ENCODE measurements at regions not wholly inside any gene's neighbourhood (a gene's known extent, or its start where the extent isn't known, plus 50 kb on each side); places are given as distances from the start of the nearest gene placed in this dataset.

GRCh38 chrY:8638111-8638510, 699.2 kb upstream of the TSPY4 start (continued):
- TF ChIP-seq, protein P1, sequence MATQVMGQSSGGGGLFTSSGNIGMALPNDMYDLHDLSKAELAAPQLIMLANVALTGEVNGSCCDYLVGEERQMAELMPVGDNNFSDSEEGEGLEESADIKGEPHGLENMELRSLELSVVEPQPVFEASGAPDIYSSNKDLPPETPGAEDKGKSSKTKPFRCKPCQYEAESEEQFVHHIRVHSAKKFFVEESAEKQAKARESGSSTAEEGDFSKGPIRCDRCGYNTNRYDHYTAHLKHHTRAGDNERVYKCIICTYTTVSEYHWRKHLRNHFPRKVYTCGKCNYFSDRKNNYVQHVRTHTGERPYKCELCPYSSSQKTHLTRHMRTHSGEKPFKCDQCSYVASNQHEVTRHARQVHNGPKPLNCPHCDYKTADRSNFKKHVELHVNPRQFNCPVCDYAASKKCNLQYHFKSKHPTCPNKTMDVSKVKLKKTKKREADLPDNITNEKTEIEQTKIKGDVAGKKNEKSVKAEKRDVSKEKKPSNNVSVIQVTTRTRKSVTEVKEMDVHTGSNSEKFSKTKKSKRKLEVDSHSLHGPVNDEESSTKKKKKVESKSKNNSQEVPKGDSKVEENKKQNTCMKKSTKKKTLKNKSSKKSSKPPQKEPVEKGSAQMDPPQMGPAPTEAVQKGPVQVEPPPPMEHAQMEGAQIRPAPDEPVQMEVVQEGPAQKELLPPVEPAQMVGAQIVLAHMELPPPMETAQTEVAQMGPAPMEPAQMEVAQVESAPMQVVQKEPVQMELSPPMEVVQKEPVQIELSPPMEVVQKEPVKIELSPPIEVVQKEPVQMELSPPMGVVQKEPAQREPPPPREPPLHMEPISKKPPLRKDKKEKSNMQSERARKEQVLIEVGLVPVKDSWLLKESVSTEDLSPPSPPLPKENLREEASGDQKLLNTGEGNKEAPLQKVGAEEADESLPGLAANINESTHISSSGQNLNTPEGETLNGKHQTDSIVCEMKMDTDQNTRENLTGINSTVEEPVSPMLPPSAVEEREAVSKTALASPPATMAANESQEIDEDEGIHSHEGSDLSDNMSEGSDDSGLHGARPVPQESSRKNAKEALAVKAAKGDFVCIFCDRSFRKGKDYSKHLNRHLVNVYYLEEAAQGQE (IDR thresholded peaks at IDR 0.05; ENCODE audit: unreplicated experiment), result no peak
- TF ChIP-seq, protein P2, sequence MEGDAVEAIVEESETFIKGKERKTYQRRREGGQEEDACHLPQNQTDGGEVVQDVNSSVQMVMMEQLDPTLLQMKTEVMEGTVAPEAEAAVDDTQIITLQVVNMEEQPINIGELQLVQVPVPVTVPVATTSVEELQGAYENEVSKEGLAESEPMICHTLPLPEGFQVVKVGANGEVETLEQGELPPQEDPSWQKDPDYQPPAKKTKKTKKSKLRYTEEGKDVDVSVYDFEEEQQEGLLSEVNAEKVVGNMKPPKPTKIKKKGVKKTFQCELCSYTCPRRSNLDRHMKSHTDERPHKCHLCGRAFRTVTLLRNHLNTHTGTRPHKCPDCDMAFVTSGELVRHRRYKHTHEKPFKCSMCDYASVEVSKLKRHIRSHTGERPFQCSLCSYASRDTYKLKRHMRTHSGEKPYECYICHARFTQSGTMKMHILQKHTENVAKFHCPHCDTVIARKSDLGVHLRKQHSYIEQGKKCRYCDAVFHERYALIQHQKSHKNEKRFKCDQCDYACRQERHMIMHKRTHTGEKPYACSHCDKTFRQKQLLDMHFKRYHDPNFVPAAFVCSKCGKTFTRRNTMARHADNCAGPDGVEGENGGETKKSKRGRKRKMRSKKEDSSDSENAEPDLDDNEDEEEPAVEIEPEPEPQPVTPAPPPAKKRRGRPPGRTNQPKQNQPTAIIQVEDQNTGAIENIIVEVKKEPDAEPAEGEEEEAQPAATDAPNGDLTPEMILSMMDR (conservative IDR thresholded peaks at IDR 0.05; ENCODE audit: low read depth in 2 of 2), result no peak
- no peak for TF ChIP-seq ZNF114 (CRISPR knock-in tag; IDR thresholded peaks at IDR 0.05)
- TF ChIP-seq ZNF331 (CRISPR knock-in tag; IDR thresholded peaks at IDR 0.05; ENCODE audit: low read depth), result no peak

DNA sequence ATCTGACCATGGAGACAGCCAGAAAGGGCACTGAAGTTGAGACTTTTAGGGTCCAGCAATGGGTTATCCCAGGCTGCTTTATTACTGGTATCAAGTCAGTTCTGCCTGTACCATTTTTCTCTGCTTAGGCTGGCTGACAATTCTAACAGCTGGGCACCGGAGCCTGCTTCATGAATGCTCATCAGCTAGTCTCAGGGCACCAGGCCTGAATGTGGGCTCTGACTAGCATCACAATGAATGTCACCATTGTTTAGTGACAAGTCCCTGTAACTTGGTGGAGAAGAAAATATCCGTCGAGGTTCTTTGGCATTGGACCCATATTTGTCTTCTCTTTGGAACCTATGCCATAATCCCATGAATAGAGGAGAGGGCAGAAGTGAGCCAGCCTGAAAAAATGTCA, 692.3 kb upstream of the TSPY4 start:
- Mint-ChIP-seq H3K27ac (no peak overlapping the region), H3K9me3 (peaks cover 92% of the 10 kb centered on the region), H3K4me3 (no peak overlapping the region), H3K27me3 (ENCODE audit: insufficient read depth, low read depth, poor library complexity) (peaks cover 2% of the 10 kb centered on the region), H3K4me1 (no peaks in the 10 kb centered on the region), H3K36me3 (ENCODE audit: low read depth) (no peaks in the 10 kb centered on the region; the same call in 2 of the 3 replicates)
- DNase-seq (ENCODE audit: low spot score) (no peak), ATAC-seq (no peak)
- Histone ChIP-seq H2AFZ (no peak overlapping the region), H3K27ac (ENCODE audit: low read depth) (no peak overlapping the region), H3K4me2 (no peak overlapping the region), H3K9me2 (ENCODE audit: insufficient read depth) (no peaks in the 10 kb centered on the region), H3K36me3 (ENCODE audit: insufficient read depth) (no peaks in the 10 kb centered on the region), H4K20me1 (replicated peaks; ENCODE audit: insufficient read depth) (no peaks in the 10 kb centered on the region), H3F3A (replicated peaks; ENCODE audit: low read depth) (no peaks in the 10 kb centered on the region), H3K4me1 (ENCODE audit: insufficient read depth) (no peaks in the 10 kb centered on the region), H3K27me3 (ENCODE audit: insufficient read depth) (no peaks in the 10 kb centered on the region), H3K79me2 (replicated peaks; ENCODE audit: insufficient read depth) (no peaks in the 10 kb centered on the region), H3K4me3 (no peak overlapping the region)
- TF ChIP-seq EZH2phosphoT487 (IDR thresholded peaks at IDR 0.05; ENCODE audit: unreplicated experiment) (no peak), POLR2AphosphoS5 (IDR thresholded peaks at IDR 0.05; ENCODE audit: low read depth) (no peak), STAT1 (IDR thresholded peaks at IDR 0.05; ENCODE audit: unreplicated experiment) (no peak), EZH2 (IDR thresholded peaks at IDR 0.05; ENCODE audit: low read depth, unreplicated experiment) (no peak)
- TF ChIP-seq, protein P1 (IDR thresholded peaks at IDR 0.05; ENCODE audit: unreplicated experiment), result no peak
- TF ChIP-seq, protein P3, sequence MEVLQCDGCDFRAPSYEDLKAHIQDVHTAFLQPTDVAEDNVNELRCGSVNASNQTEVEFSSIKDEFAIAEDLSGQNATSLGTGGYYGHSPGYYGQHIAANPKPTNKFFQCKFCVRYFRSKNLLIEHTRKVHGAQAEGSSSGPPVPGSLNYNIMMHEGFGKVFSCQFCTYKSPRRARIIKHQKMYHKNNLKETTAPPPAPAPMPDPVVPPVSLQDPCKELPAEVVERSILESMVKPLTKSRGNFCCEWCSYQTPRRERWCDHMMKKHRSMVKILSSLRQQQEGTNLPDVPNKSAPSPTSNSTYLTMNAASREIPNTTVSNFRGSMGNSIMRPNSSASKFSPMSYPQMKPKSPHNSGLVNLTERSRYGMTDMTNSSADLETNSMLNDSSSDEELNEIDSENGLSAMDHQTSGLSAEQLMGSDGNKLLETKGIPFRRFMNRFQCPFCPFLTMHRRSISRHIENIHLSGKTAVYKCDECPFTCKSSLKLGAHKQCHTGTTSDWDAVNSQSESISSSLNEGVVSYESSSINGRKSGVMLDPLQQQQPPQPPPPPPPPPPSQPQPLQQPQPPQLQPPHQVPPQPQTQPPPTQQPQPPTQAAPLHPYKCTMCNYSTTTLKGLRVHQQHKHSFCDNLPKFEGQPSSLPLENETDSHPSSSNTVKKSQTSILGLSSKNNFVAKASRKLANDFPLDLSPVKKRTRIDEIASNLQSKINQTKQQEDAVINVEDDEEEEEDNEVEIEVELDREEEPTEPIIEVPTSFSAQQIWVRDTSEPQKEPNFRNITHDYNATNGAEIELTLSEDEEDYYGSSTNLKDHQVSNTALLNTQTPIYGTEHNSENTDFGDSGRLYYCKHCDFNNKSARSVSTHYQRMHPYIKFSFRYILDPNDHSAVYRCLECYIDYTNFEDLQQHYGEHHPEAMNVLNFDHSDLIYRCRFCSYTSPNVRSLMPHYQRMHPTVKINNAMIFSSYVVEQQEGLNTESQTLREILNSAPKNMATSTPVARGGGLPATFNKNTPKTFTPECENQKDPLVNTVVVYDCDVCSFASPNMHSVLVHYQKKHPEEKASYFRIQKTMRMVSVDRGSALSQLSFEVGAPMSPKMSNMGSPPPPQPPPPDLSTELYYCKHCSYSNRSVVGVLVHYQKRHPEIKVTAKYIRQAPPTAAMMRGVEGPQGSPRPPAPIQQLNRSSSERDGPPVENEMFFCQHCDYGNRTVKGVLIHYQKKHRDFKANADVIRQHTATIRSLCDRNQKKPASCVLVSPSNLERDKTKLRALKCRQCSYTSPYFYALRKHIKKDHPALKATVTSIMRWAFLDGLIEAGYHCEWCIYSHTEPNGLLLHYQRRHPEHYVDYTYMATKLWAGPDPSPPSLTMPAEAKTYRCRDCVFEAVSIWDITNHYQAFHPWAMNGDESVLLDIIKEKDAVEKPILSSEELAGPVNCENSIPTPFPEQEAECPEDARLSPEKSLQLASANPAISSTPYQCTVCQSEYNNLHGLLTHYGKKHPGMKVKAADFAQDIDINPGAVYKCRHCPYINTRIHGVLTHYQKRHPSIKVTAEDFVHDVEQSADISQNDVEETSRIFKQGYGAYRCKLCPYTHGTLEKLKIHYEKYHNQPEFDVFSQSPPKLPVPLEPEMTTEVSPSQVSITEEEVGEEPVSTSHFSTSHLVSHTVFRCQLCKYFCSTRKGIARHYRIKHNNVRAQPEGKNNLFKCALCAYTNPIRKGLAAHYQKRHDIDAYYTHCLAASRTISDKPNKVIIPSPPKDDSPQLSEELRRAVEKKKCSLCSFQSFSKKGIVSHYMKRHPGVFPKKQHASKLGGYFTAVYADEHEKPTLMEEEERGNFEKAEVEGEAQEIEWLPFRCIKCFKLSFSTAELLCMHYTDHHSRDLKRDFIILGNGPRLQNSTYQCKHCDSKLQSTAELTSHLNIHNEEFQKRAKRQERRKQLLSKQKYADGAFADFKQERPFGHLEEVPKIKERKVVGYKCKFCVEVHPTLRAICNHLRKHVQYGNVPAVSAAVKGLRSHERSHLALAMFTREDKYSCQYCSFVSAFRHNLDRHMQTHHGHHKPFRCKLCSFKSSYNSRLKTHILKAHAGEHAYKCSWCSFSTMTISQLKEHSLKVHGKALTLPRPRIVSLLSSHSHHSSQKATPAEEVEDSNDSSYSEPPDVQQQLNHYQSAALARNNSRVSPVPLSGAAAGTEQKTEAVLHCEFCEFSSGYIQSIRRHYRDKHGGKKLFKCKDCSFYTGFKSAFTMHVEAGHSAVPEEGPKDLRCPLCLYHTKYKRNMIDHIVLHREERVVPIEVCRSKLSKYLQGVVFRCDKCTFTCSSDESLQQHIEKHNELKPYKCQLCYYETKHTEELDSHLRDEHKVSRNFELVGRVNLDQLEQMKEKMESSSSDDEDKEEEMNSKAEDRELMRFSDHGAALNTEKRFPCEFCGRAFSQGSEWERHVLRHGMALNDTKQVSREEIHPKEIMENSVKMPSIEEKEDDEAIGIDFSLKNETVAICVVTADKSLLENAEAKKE (CRISPR knock-in tag; IDR thresholded peaks at IDR 0.05), result no peak
